PC-9 (cell line): ENCODE measurements at regions not wholly inside any gene's neighbourhood (a gene's known extent, or its start where the extent isn't known, plus 50 kb on each side); places are given as distances from the start of the nearest gene placed in this dataset.

Experiments used
- BruUV-seq: library from RNA; stranded (reverse); fragments of 400-500 nt; replicated peaks from 2 replicates; lab custom pipeline; 2021; lab: Mats Ljungman, UMichigan
- CTCF ChIA-PET: fragments of 300-600 bp; sonication (Branson Sonifier 250); formaldehyde crosslinking; loops from one replicate; lab custom pipeline; 2022; ENCODE audit warnings: antibody characterized with exemption; lab: Charles Lee
- POLR2A ChIA-PET: fragments of 300-600 bp; sonication (Branson Sonifier 250); formaldehyde crosslinking; loops from one replicate; lab custom pipeline; 2022; ENCODE audit warnings: antibody characterized with exemption; ENCODE audit not compliant: unreplicated experiment; lab: Charles Lee
- DNase-seq, 2 experiments: peaks; one replicate each; pipeline versions ENCODE4 v3.0.0 to v3.0.0-alpha.2; 2015 to 2022; ENCODE audit warnings: mixed read lengths in 1 of 2
- H2AFZ ChIP-seq: fragments of 200-600 bp; sonication (generic); 2 replicates; pipeline ENCODE4 v1.8.1; 2017; ENCODE audit warnings: antibody characterized with exemption
- H3F3A ChIP-seq: fragments of 200-600 bp; sonication (generic); 2 replicates; pipeline ENCODE4 v1.8.1; 2017; ENCODE audit warnings: antibody characterized with exemption, mild to moderate bottlenecking, low read depth; ENCODE audit not compliant: insufficient read depth
- H3K27ac ChIP-seq: fragments of 200-600 bp; sonication (generic); 2 replicates; pipeline ENCODE4 v1.6.1; 2016; ENCODE audit warnings: mixed run types
- H3K27me3 ChIP-seq: fragments of 200-600 bp; sonication (generic); 2 replicates; pipeline ENCODE4 v1.6.1; 2016; ENCODE audit warnings: low read depth, mixed run types; ENCODE audit not compliant: insufficient read depth
- H3K36me3 ChIP-seq: fragments of 200-600 bp; sonication (generic); 2 replicates; pipeline ENCODE4 v1.6.1; 2016; ENCODE audit warnings: low read depth, mixed run types
- H3K4me1 ChIP-seq: fragments of 200-600 bp; sonication (generic); replicated peaks from 2 replicates; pipeline ENCODE4 v1.6.1; 2016; ENCODE audit warnings: mixed run types; ENCODE audit not compliant: insufficient read depth
- H3K4me2 ChIP-seq: fragments of 200-600 bp; sonication (generic); 2 replicates; pipeline ENCODE4 v1.6.1; 2017; ENCODE audit warnings: mixed run types
- H3K4me3 ChIP-seq: fragments of 200-600 bp; sonication (generic); 2 replicates; pipeline ENCODE4 v1.6.1; 2016; ENCODE audit warnings: mixed run types
- H3K79me2 ChIP-seq: fragments of 200-600 bp; sonication (generic); 2 replicates; pipeline ENCODE4 v1.6.1; 2017; ENCODE audit warnings: low read depth, mixed run types
- H3K9me2 ChIP-seq: fragments of 200-600 bp; sonication (generic); 2 replicates; pipeline ENCODE4 v1.8.1; 2017; ENCODE audit warnings: mild to moderate bottlenecking; ENCODE audit not compliant: insufficient read depth
- H3K9me3 ChIP-seq: fragments of 200-600 bp; sonication (generic); 2 replicates; pipeline ENCODE4 v1.8.1; 2016; ENCODE audit warnings: low read depth; ENCODE audit not compliant: insufficient read depth
- H4K20me1 ChIP-seq: fragments of 200-600 bp; sonication (generic); 2 replicates; pipeline ENCODE4 v1.8.1; 2017; ENCODE audit not compliant: insufficient read depth
- EZH2 ChIP-seq: fragments of 200-600 bp; sonication (generic); IDR thresholded peaks from 2 replicates; pipeline ENCODE4 v1.8.0; 2017; ENCODE audit warnings: antibody characterized with exemption, low read depth
- intact Hi-C: fragments of 100-400 bp; cut with micrococcal nuclease; formaldehyde crosslinking; loops from one replicate; pipeline ENCODE4 v1.10.0; 2022; ENCODE audit not compliant: unreplicated experiment
- TF ChIP-seq, protein P1 (sequence below): fragments of 200-600 bp; sonication (generic); conservative IDR thresholded peaks from 2 replicates; pipeline ENCODE4 v1.6.1; 2017; ENCODE audit warnings: mixed run types, antibody characterized with exemption, mild to moderate bottlenecking, moderate library complexity

DNA sequence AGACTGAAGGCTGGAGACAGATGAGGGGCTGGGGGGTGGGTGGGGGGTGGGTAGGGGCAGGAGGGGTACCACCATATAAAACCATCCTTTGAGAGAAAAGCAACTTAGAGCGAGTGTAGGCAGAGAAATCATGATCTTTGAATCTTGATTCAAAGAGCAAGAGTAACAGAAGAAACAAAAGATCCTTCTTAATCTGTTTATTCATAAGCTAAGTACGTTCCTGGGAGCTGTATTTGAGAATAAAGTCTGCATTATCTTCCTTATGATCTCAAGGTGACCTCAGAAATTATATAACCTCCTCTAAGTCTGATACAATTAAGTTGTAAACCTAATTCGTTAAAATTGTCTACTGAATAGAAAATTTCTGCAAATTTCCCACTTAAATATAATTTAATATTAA is 558.8 kb downstream of the NR2F1-AS1 start:
- no peaks in the 10 kb centered on the region for H3K9me2 ChIP-seq
- intact Hi-C loops: no loop called here
- CTCF ChIA-PET: no interaction called here

DNA sequence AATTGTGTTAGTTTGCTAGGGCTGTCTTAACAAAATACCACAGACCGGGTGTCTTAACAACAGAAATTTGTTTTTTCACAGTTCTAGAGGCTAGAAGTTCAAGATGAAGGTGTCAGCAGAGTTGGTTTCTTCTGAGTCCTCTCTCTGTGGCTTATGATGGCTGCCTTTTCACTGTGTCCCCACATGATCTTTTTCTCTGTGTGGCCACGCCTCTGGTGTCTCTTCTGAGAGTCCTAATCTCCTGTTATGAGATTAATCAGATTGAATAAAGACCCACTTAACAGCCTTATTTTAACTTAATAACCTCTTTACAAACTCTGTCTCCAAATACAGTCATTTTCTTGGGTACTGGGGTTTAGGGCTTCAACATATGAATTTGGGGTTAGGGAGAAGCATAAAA is 561.1 kb downstream of the NR2F1-AS1 start:
- POLR2A ChIA-PET: no interaction called here
- no peaks in the 10 kb centered on the region for H3K4me1 ChIP-seq
- H2AFZ ChIP-seq: no peak overlapping the region
- no peak for DNase-seq
- CTCF ChIA-PET: no interaction called here
- no peaks in the 10 kb centered on the region for H3F3A ChIP-seq
- intact Hi-C loops: no loop called here
- H3K4me2 ChIP-seq: no peak overlapping the region
- no peak overlapping the region for H3K27ac ChIP-seq
- no peaks in the 10 kb centered on the region for H3K9me2 ChIP-seq
- no peak overlapping the region for H3K4me3 ChIP-seq
- TF ChIP-seq, protein P1, sequence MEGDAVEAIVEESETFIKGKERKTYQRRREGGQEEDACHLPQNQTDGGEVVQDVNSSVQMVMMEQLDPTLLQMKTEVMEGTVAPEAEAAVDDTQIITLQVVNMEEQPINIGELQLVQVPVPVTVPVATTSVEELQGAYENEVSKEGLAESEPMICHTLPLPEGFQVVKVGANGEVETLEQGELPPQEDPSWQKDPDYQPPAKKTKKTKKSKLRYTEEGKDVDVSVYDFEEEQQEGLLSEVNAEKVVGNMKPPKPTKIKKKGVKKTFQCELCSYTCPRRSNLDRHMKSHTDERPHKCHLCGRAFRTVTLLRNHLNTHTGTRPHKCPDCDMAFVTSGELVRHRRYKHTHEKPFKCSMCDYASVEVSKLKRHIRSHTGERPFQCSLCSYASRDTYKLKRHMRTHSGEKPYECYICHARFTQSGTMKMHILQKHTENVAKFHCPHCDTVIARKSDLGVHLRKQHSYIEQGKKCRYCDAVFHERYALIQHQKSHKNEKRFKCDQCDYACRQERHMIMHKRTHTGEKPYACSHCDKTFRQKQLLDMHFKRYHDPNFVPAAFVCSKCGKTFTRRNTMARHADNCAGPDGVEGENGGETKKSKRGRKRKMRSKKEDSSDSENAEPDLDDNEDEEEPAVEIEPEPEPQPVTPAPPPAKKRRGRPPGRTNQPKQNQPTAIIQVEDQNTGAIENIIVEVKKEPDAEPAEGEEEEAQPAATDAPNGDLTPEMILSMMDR: no peak
- BruUV-seq: no TSS peak
- H3K36me3 ChIP-seq: no peaks in the 10 kb centered on the region
- H3K79me2 ChIP-seq: no peaks in the 10 kb centered on the region
- no peaks in the 10 kb centered on the region for H3K27me3 ChIP-seq
- no peaks in the 10 kb centered on the region for H3K9me3 ChIP-seq
- no peaks in the 10 kb centered on the region for H4K20me1 ChIP-seq

More for the DNA sequence above, 558.8 kb downstream of the NR2F1-AS1 start:
- H3K36me3 ChIP-seq: no peaks in the 10 kb centered on the region
- BruUV-seq: no TSS peak
- H3K27me3 ChIP-seq: no peaks in the 10 kb centered on the region
- no peak for DNase-seq
- no peaks in the 10 kb centered on the region for H3K79me2 ChIP-seq
- no peak overlapping the region for H3K4me3 ChIP-seq
- no peak overlapping the region for H3K4me2 ChIP-seq
- TF ChIP-seq EZH2: no peak
- TF ChIP-seq, protein P1: no peak
- no peaks in the 10 kb centered on the region for H4K20me1 ChIP-seq
- H3K27ac ChIP-seq: no peak overlapping the region
- H2AFZ ChIP-seq: no peak overlapping the region
- no peaks in the 10 kb centered on the region for H3K9me3 ChIP-seq
- POLR2A ChIA-PET: no interaction called here
- no peaks in the 10 kb centered on the region for H3F3A ChIP-seq
- no peaks in the 10 kb centered on the region for H3K4me1 ChIP-seq

DNA sequence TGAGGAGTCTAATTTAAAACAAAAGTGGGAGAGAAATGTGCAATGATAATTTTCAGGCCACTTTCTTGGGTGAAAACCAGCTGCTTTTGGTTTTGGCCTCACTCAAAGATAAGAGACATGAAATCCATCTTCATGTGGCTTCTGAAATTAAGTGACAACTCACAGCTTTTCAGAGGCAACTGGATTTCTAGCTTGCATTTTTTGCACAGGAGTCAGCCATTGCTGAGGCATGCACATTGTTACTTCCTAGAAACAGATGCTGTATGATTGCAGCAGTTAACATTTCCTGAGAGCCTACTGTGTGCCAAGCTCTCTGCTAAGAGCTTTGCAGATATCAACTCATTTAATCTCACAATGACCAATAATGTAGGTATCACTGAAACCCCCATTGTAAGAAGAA is 562.6 kb downstream of the NR2F1-AS1 start:
- POLR2A ChIA-PET: no interaction called here
- CTCF ChIA-PET: no interaction called here
- Histone ChIP-seq H3K9me2 (no peaks in the 10 kb centered on the region), H3K4me1 (no peaks in the 10 kb centered on the region), H3K4me3 (no peak overlapping the region), H3K9me3 (no peaks in the 10 kb centered on the region), H3K4me2 (no peak overlapping the region), H3F3A (no peaks in the 10 kb centered on the region), H3K27ac (no peak overlapping the region), H3K79me2 (no peaks in the 10 kb centered on the region), H3K36me3 (no peaks in the 10 kb centered on the region), H3K27me3 (no peaks in the 10 kb centered on the region), H2AFZ (no peak overlapping the region), H4K20me1 (no peaks in the 10 kb centered on the region)
- DNase-seq: no peak
- intact Hi-C loops: no loop called here
- TF ChIP-seq EZH2: no peak
- TF ChIP-seq, protein P1: no peak
- BruUV-seq: no TSS peak
